Pons (tissue), 1 donor: ENCODE measurements at regions not wholly inside any gene's neighbourhood (a gene's known extent, or its start where the extent isn't known, plus 50 kb on each side); places are given as distances from the start of the nearest gene placed in this dataset.

Experiments used
- DNase-seq: peaks from one replicate; pipeline ENCODE4 v3.0.0-alpha.2; 2016; ENCODE audit warnings: low spot score

- no peak for DNase-seq
These were observed 351.6 kb upstream of the KLF12 start for GRCh38 chr13:74485757-74486156.

DNA sequence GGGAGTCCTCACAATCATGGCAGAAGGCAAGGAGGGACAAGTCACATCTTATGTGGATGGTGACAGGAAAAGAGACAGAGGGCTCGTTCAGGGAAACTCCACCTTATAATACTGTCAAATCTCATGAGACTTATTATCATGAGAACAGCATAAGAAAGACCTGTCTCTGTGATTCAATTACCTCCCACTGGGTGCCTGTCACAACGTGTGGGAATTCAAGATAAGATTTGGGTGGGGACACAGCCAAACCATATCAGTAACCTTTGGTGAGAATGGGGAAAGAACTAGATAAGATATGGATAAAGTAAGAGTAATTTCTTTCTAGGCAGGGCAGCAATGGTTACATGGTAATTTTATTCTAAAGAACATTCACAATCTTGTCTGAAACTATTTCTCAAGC is 344.9 kb upstream of the KLF12 start:
- DNase-seq = no peak

GRCh38 chr13:74476788-74477187 is 342.6 kb upstream of the KLF12 start:
- no peak for DNase-seq

DNA sequence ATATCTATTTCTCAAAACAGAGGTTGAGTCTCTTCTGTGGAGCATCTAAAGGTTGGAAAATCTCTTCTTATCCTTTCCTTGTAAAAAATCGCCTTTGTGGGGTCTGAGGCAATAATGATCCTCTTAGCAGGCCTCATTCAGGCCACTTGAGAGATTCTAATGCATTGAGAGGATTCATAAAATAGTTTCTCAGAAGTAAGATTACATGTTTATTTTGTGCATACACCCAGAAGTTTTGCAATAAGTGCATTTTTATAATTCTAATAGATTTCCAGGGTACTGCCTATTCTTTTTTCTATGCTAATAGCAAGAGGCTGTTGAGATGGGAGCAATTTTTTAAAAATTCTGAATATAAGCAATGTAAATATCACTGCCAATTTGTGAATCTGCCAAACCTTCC is 342.2 kb upstream of the KLF12 start:
- no peak for DNase-seq

GRCh38 chr13:74466864-74467263 is 332.7 kb upstream of the KLF12 start:
- DNase-seq = no peak

- DNase-seq = no peak
These were observed 331.8 kb upstream of the KLF12 start for GRCh38 chr13:74466020-74466419.

GRCh38 chr13:74465271-74465670 is 331.1 kb upstream of the KLF12 start:
- no peak for DNase-seq

- no peak for DNase-seq
These were observed 330.5 kb upstream of the KLF12 start for GRCh38 chr13:74464670-74465069.

DNA sequence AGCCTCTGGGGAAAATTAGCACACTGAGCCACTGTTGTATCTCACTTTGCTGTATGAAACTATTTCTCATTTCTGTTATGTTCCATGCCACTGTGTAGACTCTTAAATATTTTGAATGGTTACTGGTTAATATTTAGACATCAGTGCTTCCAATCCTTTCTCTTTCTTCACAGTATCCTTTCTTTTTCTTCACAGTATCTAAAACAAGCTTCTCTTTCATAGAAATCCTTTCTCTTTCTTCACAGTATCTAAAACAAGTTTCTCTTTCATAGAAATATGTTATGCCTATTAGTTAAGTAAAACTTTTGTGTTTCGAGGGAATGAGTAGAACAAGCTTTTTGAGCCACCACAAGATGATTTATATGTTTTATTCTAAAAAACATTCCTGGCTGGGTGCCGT is 326.8 kb upstream of the KLF12 start:
- no peak for DNase-seq

- no peak for DNase-seq
These were observed 318.7 kb upstream of the KLF12 start for GRCh38 chr13:74452881-74453280.

DNA sequence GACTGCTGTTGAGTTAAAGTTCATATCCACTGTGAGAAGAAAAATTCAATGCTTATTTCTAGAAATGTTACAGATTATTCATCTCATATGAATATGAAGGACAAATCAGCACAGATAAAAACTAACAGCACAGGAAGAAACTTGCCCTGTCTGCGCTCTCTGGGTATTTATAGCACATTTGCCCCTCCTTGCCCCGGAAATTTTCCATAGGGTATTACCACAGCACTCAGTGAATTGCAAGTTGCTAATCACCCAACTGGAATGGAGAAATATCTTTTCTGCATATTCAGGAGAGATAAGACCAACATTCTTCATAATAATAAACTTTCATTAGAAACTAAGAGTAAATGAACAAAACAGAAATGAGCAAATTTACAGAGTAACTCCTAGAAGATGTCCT is 318.0 kb upstream of the KLF12 start:
- no peak for DNase-seq

- DNase-seq = no peak
These were observed 316.8 kb upstream of the KLF12 start for GRCh38 chr13:74450964-74451363.

GRCh38 chr13:74450525-74450845 is 316.3 kb upstream of the KLF12 start:
- DNase-seq = no peak

- no peak for DNase-seq
These were observed 315.8 kb upstream of the KLF12 start for GRCh38 chr13:74449811-74450524.

GRCh38 chr13:74444864-74445479 is 310.8 kb upstream of the KLF12 start:
- no peak for DNase-seq

DNA sequence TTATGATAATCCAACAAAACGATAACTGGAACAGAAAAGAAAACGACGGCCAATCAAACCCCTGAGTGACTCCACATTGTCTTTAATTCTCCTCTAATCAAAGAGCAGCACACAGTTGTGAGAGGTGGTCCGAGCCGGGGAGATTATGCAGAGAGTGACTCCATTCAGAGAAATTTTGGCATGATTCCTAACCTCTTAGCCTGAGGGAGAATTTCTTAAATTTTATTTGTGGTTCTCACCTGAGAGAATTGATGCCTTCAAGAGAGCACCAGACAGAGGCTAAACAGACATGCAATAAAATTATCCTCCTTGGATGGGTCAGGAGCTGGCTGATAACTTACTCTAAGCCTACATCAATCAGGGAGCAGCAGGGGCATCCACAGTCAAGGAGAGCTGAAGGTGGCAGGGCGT is 310.0 kb upstream of the KLF12 start:
- no peak for DNase-seq

- no peak for DNase-seq
These were observed 309.4 kb upstream of the KLF12 start for GRCh38 chr13:74443631-74444030.

DNA sequence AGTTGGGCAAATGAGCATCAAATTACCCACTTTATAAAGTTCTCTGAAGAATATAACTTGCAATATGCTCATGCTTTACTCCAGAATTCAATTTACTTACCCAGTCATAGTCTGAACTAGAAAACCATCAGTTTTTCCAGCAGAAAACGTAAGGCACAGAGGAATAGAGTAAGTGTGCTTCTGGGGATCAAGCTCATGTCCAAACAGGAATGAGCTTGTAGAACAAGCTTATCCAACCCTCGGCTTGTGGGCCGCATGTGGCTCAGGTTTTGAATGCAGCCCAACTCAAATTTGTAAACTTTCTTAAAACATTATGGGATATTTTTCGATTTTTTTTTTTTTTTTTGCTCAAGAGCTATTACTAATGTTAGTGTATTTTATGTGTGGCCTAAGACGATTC is 308.5 kb upstream of the KLF12 start:
- DNase-seq = no peak

- no peak for DNase-seq
These were observed 304.7 kb upstream of the KLF12 start for GRCh38 chr13:74438901-74439300.

GRCh38 chr13:74434782-74435181 is 300.6 kb upstream of the KLF12 start:
- no peak for DNase-seq

DNA sequence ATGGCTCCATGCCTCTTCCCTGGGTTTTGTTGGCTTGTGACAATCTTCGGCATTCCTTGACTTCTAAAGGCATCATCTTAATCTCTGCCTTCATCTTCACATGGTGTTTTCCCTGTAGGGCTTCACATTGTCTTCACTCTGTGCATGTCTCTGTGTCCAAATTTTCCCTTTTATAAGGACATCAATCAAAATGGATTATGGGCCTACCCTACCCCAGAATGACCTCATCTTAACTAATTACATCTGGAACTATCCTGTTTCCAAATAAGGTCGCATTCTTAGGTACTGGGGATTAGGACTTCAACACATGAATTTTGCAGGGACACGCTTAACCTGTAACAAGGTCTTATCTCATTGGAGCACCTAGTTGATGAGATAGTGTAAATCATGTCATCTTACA is 290.3 kb upstream of the KLF12 start:
- DNase-seq = no peak

- no peak for DNase-seq
These were observed 289.2 kb upstream of the KLF12 start for GRCh38 chr13:74423434-74423833.

DNA sequence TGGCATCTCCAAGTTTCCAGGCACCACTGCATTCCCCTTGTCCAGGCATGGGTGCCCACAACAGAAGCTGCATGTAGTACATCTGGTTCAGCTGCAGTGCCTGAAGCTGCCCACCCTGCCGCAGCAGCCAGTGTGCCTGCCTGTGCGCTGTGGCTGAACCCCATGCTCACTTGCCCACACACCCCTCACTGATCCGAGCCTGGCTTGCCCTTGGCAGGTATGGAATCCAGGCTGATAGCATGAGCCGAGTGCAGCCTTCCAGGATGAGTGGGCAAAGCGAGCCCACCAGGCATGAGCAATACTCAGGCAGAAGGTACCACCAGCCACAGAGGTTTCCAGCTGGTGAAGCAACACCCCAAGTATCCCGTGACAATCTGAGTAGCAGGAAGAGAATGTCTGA is 280.3 kb upstream of the KLF12 start:
- DNase-seq = no peak

DNA sequence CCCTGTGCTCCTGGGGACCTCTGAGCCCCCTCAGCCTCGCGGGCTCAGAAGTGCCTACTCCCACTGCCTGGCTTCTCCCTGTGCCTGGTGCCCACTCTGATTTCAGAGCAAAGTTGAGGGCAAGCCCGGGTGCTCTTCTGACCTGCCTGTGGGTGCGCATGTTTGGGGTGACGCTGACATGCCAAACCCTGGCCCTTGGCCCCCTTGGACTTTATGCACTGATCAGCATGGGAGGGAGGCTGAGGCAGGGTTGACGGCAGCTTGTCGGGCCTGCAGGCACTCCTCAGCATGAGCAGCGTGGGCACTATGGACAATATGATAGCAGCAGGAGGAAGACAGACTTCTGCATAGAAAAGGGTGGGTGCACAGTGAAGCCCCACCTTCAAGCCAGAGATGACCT is 279.3 kb upstream of the KLF12 start:
- DNase-seq = no peak
